ENCODE measurements at regions not wholly inside any gene's neighbourhood (a gene's known extent, or its start where the extent isn't known, plus 50 kb on each side); places are given as distances from the start of the nearest gene placed in this dataset.
"Not testable (repeated sequence)": the region's sequence is repeated elsewhere in the genome, so short reads cannot be mapped to it uniquely, and the experiment has no call there.

GRCh38 chrY:12393190-12393589, 307.8 kb upstream of the USP9Y start:
- no peaks in the 10 kb centered on the region for H3K9me3 ChIP-seq
- no peaks in the 10 kb centered on the region for H3K36me3 ChIP-seq
- H3K4me1 ChIP-seq, result no peaks in the 10 kb centered on the region
- intact Hi-C loops (cut with DNase I; ENCODE audit: low total_unique reads) (no loop called here), in situ Hi-C loops (cut with MboI; ENCODE audit: low sequenced_read_pairs in 4 of 4) (no loop called here)
- ATAC-seq (no peak), DNase-seq (no peak)
- H3K27me3 ChIP-seq, result no peaks in the 10 kb centered on the region
- TF ChIP-seq CTCF (IDR thresholded peaks at IDR 0.05 in 4 of 5, conservative IDR thresholded peaks at IDR 0.05 in 1 of 5) (no peak), POLR2A (IDR thresholded peaks at IDR 0.05) (no peak)
- H3K27ac ChIP-seq, result no peak overlapping the region
- H3K4me3 ChIP-seq, result no peak overlapping the region

GRCh38 chrY:12395381-12396120, 305.5 kb upstream of the USP9Y start:
- ATAC-seq; H3K36me3 ChIP-seq; in situ Hi-C loops (cut with MboI; ENCODE audit: low sequenced_read_pairs in 4 of 4); H3K4me1 ChIP-seq; H3K27ac ChIP-seq; H3K27me3 ChIP-seq; intact Hi-C loops (cut with DNase I; ENCODE audit: low total_unique reads); H3K4me3 ChIP-seq; H3K9me3 ChIP-seq; DNase-seq: not testable (repeated sequence)

DNA sequence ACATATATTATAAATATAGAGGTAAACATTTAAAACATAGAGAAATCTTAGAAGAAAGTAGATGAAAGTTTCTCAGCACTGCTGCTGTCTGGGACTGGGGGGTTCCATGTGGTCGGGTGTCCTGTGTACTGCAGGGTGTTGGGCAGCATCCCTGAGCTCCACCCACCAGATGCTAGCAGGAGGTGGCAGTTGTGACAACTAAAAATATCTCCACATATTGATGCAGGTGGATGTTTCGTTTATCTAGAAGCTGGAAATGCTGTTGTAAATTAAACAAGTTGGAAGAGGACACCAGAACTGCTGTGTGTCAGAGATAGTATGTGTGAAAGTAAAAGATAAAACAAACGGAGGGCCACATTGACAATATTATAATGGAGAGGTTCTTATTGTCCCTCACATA, 297.1 kb upstream of the USP9Y start:
- intact Hi-C loops (cut with DNase I; ENCODE audit: low total_unique reads), result no loop called here
- Histone ChIP-seq H3K27me3 (no peaks in the 10 kb centered on the region), H3K9me3 (no peaks in the 10 kb centered on the region), H3K36me3 (no peaks in the 10 kb centered on the region), H3K4me1 (no peaks in the 10 kb centered on the region), H3K27ac (no peak overlapping the region), H3K4me3 (no peak overlapping the region)
- DNase-seq (no peak), ATAC-seq (no peak)
- in situ Hi-C loops (cut with MboI; ENCODE audit: low sequenced_read_pairs in 4 of 4), result no loop called here
- TF ChIP-seq POLR2A (IDR thresholded peaks at IDR 0.05), result no peak
- TF ChIP-seq CTCF (IDR thresholded peaks at IDR 0.05 in 4 of 5, conservative IDR thresholded peaks at IDR 0.05 in 1 of 5), result no peak

DNA sequence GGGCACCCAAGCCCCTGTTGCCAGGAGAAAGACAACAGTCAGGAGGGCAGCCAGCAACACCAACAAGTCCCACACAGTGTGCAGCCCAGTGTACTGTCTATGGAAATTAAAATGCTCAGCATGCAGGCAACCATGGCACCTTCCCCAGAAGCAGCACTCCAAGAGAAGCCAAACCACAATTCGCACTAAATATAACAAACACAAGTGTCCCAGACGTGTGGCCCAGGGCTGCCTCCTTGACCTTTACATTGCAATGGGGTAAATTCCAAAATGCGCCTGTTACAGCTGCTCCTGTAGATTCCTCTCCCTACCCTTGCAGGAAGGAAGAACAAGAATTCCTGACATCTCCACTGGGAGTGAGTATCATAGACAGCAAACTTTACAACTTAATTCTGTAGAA, 292.8 kb upstream of the USP9Y start:
- ATAC-seq (no peak), DNase-seq (no peak)
- intact Hi-C loops (cut with DNase I; ENCODE audit: low total_unique reads) (no loop called here), in situ Hi-C loops (cut with MboI; ENCODE audit: low sequenced_read_pairs in 4 of 4) (no loop called here)
- H3K36me3 ChIP-seq, result no peaks in the 10 kb centered on the region
- no peaks in the 10 kb centered on the region for H3K27me3 ChIP-seq
- no peak for TF ChIP-seq CTCF (IDR thresholded peaks at IDR 0.05 in 4 of 5, conservative IDR thresholded peaks at IDR 0.05 in 1 of 5)
- H3K4me3 ChIP-seq, result no peak overlapping the region
- H3K4me1 ChIP-seq, result no peaks in the 10 kb centered on the region
- H3K27ac ChIP-seq, result no peak overlapping the region
- no peaks in the 10 kb centered on the region for H3K9me3 ChIP-seq

DNA sequence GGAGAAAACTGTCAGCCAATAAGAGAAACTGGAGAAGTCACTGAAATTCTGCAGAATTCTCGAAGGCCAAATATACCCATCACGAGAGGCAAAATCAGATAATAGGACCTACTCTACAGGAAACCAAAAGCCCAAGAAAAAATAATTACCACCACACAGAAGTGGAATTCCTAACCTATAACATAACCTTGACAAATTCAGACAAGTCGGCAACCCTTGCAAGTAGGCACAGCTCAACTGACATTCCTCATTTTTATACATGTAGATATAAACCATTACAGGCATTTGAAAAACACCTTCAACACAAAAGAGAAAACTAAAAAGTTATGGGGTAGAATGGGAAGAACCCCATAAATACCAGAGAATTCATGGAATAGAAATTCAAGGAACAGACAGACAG, 290.3 kb upstream of the USP9Y start:
- in situ Hi-C loops (cut with MboI; ENCODE audit: low sequenced_read_pairs in 4 of 4) (no loop called here), intact Hi-C loops (cut with DNase I; ENCODE audit: low total_unique reads) (no loop called here)
- no peaks in the 10 kb centered on the region for H3K36me3 ChIP-seq
- no peak overlapping the region for H3K27ac ChIP-seq
- TF ChIP-seq CTCF (IDR thresholded peaks at IDR 0.05 in 4 of 5, conservative IDR thresholded peaks at IDR 0.05 in 1 of 5) (no peak), POLR2A (IDR thresholded peaks at IDR 0.05) (no peak)
- H3K4me3 ChIP-seq, result no peak overlapping the region
- H3K27me3 ChIP-seq, result no peaks in the 10 kb centered on the region
- H3K9me3 ChIP-seq, result no peaks in the 10 kb centered on the region
- H3K4me1 ChIP-seq, result no peaks in the 10 kb centered on the region
- ATAC-seq (no peak), DNase-seq (no peak)

Measured in gastrocnemius medialis (tissue), 4 donors.